Activated T-helper 1 cell treated with anti-CD3 and anti-CD28 coated beads, Interleukin-12 subunit alpha, Interleukin-12 subunit beta, Interleukin-2, Interleukin-4 antibody, amounts not matched to agents 30 ng/mL and 10 ng/mL and 1 ng/mL, durations not matched to agents 14 hours and 24 hours and 36 hours (primary cell): ENCODE measurements at regions not wholly inside any gene's neighbourhood (a gene's known extent, or its start where the extent isn't known, plus 50 kb on each side); places are given as distances from the start of the nearest gene placed in this dataset.

Experiments used
- DNase-seq: peaks from one replicate; pipeline ENCODE4 v3.0.0; 2021; ENCODE audit warnings: low spot score
- H3K27ac Mint-ChIP-seq: one replicate; pipeline ENCODE4 v1.8.0; 2021; ENCODE audit warnings: mild to moderate bottlenecking, mixed read lengths
- H3K27me3 Mint-ChIP-seq: one replicate; pipeline ENCODE4 v1.8.0; 2022; ENCODE audit warnings: mild to moderate bottlenecking, moderate library complexity, mixed read lengths; ENCODE audit not compliant: insufficient read depth
- H3K36me3 Mint-ChIP-seq: one replicate; pipeline ENCODE4 v1.8.0; 2021; ENCODE audit warnings: low read depth, mixed read lengths
- H3K4me1 Mint-ChIP-seq: one replicate; pipeline ENCODE4 v1.8.0; 2021; ENCODE audit warnings: low read depth, mixed read lengths
- H3K4me3 Mint-ChIP-seq: one replicate; pipeline ENCODE4 v1.8.0; 2021; ENCODE audit warnings: mild to moderate bottlenecking, moderate library complexity, mixed read lengths
- H3K9me3 Mint-ChIP-seq: one replicate; pipeline ENCODE4 v1.8.0; 2021; ENCODE audit warnings: mixed read lengths
- intact Hi-C: fragments of 100-400 bp; cut with micrococcal nuclease; formaldehyde crosslinking; loops from one replicate; pipeline ENCODE4 v1.15.1; 2024

DNA sequence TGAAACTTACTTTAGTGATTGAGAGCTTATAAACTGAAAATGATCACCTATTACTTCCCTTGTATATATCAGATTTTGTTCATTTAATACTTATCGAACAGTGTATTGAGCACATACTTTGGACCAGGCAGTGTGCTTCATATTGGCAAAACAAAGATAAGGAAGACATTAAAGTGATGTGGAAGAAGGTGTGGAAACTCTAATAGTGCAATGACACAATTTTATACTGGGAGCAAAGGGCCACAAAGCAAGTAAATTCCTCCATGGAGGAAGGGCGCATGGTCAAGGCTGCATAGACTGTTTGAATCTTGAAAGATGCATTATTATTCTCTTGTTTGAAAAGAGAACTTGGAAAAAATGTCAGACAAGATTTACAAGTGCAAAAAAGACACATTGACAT lies 936.5 kb upstream of the DDX18 start:
- Mint-ChIP-seq H3K27ac (no peak overlapping the region), H3K9me3 (peaks cover 4% of the 10 kb centered on the region), H3K27me3 (no peaks in the 10 kb centered on the region), H3K4me3 (no peak overlapping the region), H3K36me3 (no peaks in the 10 kb centered on the region), H3K4me1 (no peaks in the 10 kb centered on the region)
- no peak for DNase-seq
- intact Hi-C loops, result no loop called here

DNA sequence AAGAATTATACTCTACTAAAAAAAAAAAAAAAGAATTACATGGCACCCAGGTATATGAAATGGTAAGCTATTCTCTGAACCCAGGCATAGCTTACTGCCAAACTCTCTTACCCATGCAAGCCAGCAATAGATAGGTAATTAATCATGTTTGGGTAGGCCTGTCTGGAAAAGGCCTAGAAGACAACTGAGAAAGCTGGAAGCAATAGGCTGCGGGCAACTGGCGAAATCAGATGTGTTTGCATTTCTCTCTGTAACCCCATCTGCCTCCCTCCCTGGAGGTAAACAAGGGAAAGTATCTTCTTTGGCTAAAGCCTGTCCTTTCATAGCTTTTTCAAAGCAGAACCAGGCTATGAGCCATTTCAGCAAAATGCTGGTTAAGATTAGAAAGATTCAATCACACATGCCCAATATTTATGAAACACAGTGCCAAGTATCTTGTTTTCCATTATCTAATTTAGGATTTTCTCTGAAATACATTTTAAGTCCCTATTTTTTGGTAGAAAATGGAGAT lies 934.8 kb upstream of the DDX18 start:
- no peak for DNase-seq
- H3K9me3 Mint-ChIP-seq, result peaks cover 6% of the 10 kb centered on the region
- H3K4me1 Mint-ChIP-seq, result no peaks in the 10 kb centered on the region
- no peaks in the 10 kb centered on the region for H3K27me3 Mint-ChIP-seq
- intact Hi-C loops, result no loop called here
- H3K36me3 Mint-ChIP-seq, result no peaks in the 10 kb centered on the region
- H3K27ac Mint-ChIP-seq, result no peak overlapping the region
- no peak overlapping the region for H3K4me3 Mint-ChIP-seq

DNA sequence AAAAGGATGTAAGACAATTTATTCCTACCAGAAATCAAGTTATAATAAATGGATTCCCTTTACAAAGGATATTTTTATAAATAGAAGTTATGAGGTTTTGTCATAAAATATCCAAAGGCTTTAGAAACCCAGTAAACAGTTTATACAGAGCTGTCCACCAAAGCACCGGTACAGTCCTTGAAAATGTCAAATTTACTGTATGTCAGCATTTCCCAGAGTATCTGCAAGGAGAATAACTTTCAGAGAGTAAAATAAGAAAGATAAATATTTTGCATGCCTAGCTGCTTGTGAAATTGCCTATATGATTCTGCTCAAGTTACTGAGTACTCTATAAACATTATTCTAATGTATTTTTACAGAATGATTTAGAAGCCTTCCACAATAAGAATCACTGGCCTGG lies 923.3 kb upstream of the DDX18 start:
- intact Hi-C loops, result no loop called here
- H3K4me1 Mint-ChIP-seq, result no peaks in the 10 kb centered on the region
- no peaks in the 10 kb centered on the region for H3K27me3 Mint-ChIP-seq
- H3K36me3 Mint-ChIP-seq, result no peaks in the 10 kb centered on the region
- H3K4me3 Mint-ChIP-seq, result no peak overlapping the region
- H3K27ac Mint-ChIP-seq, result no peak overlapping the region
- peaks cover 23% of the 10 kb centered on the region for H3K9me3 Mint-ChIP-seq
- no peak for DNase-seq

DNA sequence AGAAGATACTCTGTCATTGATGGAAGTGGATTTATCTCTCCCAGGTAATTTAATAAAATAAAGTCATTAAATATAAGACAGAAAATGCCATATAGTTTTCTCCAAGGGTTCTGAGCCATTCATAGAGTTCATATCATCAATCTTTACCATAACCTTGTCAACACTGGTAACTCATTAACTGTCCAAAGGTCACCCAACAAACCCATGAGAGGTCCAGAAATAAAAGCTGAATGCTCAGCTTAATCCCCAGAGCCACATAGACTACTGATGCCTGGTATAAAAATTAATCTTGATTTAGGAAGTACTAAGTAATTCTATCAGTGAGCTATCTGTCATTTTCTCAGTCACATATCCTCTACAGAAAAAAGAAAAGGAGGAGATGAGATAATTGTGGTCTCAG lies 903.0 kb upstream of the DDX18 start:
- H3K9me3 Mint-ChIP-seq, result peaks cover 7% of the 10 kb centered on the region
- H3K4me1 Mint-ChIP-seq, result no peaks in the 10 kb centered on the region
- no peaks in the 10 kb centered on the region for H3K36me3 Mint-ChIP-seq
- H3K27ac Mint-ChIP-seq, result no peak overlapping the region
- H3K4me3 Mint-ChIP-seq, result no peak overlapping the region
- H3K27me3 Mint-ChIP-seq, result no peaks in the 10 kb centered on the region
- intact Hi-C loops, result no loop called here
- DNase-seq, result no peak

DNA sequence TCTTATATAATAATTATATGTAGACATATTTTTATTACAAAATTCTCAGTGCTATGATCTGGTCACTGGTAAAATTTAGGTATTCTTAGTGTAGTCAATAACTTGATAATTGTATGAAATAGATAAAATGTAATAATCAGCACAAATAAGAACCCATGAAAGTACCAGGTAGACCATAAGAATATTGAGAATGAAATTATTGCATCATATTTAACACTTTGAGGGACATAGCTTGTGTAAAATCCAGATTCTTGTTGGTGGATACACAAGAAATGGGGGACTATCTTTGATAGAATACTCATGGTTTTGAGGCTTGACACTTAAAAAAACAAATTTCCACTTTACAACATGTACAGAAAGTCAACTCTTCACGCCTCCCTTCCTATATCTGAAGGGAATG lies 898.8 kb upstream of the DDX18 start:
- H3K27me3 Mint-ChIP-seq, result no peaks in the 10 kb centered on the region
- no peaks in the 10 kb centered on the region for H3K4me1 Mint-ChIP-seq

DNA sequence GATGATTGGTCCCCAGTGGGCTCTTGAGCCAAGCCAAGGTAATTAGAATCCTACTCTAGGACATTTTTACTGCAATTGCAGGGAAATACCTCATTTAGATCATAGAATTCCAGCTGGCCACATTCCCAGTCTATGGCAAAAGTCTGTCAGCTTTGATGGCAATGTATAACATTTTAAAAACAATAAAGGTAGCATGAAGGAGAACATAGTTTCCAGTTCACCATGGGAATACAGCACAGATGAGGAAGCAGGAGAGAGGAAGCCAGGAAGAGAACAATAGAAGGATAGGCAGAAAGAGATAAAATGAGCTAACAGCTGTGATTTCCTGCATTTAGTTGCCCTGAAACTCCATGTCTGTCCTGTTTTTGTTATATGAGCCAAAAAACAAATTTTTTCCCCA lies 897.3 kb upstream of the DDX18 start:
- no peak for DNase-seq
- intact Hi-C loops, result no loop called here
- Mint-ChIP-seq H3K9me3 (no peaks in the 10 kb centered on the region), H3K27ac (no peak overlapping the region), H3K27me3 (no peaks in the 10 kb centered on the region), H3K36me3 (no peaks in the 10 kb centered on the region), H3K4me3 (no peak overlapping the region), H3K4me1 (no peaks in the 10 kb centered on the region)

More for the DNA sequence above, 898.8 kb upstream of the DDX18 start:
- no peak for DNase-seq
- no peak overlapping the region for H3K27ac Mint-ChIP-seq
- H3K9me3 Mint-ChIP-seq, result no peaks in the 10 kb centered on the region
- H3K4me3 Mint-ChIP-seq, result no peak overlapping the region
- H3K36me3 Mint-ChIP-seq, result no peaks in the 10 kb centered on the region
- intact Hi-C loops, result no loop called here

DNA sequence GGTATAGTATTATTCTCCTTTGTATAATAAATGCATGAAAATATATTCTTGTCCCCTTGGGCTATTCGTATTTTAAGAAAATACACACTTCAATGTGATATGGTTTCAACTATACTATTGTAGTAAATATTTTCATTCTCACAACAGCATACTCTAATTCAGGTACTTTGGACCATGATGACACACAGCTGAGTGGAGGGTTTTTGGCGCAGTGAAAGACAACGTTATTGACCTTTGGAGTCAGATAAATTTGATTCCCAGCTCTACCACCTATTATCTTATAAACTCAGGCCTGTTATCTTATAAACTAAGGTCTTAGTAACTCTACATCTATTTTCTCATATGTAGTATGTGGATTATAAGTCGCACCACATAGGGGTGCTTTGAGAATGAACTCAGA lies 895.9 kb upstream of the DDX18 start:
- no peaks in the 10 kb centered on the region for H3K27me3 Mint-ChIP-seq
- H3K36me3 Mint-ChIP-seq, result no peaks in the 10 kb centered on the region
- no peaks in the 10 kb centered on the region for H3K9me3 Mint-ChIP-seq
- H3K27ac Mint-ChIP-seq, result no peak overlapping the region
- no peak overlapping the region for H3K4me3 Mint-ChIP-seq
- no peak for DNase-seq
- intact Hi-C loops, result no loop called here
- no peaks in the 10 kb centered on the region for H3K4me1 Mint-ChIP-seq

DNA sequence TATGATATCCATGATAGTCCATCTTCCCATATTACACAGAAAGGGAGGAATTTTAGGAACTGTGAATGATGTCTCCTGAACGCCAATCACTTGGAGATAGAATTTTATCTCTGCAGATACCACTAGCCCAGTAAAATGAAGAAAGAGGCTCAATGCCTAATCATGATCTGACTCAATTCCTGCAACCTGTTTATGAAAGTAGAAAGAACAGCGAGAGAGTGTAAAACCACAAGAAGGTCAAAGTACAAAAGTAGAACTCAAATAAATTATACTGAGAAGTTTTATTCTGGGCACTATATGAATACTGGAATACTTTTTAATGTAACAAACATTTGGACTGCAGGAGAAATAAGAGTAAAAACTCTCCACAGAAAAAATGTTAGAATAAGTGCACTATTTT lies 892.1 kb upstream of the DDX18 start:
- H3K4me3 Mint-ChIP-seq, result no peak overlapping the region
- DNase-seq, result no peak
- H3K36me3 Mint-ChIP-seq, result no peaks in the 10 kb centered on the region
- H3K4me1 Mint-ChIP-seq, result no peaks in the 10 kb centered on the region
- H3K27ac Mint-ChIP-seq, result no peak overlapping the region
- peaks cover 4% of the 10 kb centered on the region for H3K9me3 Mint-ChIP-seq
- intact Hi-C loops, result no loop called here
- no peaks in the 10 kb centered on the region for H3K27me3 Mint-ChIP-seq

DNA sequence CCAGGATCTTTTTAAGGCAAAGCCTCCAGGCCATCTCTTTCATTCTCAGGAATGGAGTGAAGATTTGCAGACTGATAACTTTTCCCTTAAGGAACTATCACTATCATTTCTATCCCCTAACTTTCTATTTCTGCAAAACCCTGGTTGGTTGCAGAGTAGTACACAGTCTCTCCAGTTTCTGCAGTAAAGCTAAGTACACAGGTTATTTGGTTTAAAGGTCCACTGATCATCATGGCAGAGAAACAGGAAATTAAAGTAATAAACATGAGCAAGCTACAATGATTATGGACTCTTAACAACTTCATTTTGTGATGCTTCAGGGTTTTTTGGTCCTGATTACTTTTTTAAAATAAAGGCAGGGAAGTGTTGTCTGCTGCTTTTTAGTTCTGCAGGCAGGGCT lies 890.0 kb upstream of the DDX18 start:
- H3K4me1 Mint-ChIP-seq, result no peaks in the 10 kb centered on the region
- no peak overlapping the region for H3K27ac Mint-ChIP-seq
- H3K4me3 Mint-ChIP-seq, result no peak overlapping the region
- no peak for DNase-seq
- peaks cover 7% of the 10 kb centered on the region for H3K9me3 Mint-ChIP-seq
- H3K36me3 Mint-ChIP-seq, result no peaks in the 10 kb centered on the region
- intact Hi-C loops, result no loop called here
- no peaks in the 10 kb centered on the region for H3K27me3 Mint-ChIP-seq

DNA sequence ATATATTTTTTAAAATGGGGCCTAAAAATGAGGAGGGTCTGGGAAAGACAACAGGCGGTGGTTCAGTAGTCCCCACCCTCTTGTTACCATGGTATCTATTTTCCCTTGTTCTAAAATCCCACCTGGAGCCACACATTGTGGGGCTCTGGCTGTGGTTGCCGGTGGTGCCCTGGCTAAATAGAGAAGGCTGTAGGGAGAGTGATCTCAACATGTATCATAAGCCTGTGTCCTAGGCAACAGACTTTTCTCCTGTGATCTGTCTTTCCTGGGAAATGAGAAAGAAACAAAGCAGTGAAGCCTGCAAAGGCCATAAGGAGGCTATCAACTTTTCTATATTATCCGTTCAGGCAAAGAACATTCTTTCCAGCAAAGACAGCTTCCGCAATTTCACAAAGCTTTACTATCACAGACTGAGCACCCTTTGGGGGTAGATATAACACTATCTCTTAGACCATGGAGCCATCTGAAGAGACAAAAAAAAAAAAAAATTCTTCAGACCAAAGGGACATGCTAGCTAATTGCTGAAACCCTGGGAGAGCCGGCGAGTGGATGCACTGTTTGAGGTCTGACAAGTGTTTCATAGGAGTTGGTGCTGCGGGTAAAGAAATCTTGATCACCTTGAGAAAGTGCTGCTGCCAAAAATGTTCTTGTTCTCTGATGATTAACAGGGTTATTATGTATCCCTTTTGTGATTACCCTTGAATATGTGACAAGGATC lies 879.2 kb upstream of the DDX18 start:
- H3K36me3 Mint-ChIP-seq, result no peaks in the 10 kb centered on the region
- peaks cover 9% of the 10 kb centered on the region for H3K9me3 Mint-ChIP-seq
- H3K4me1 Mint-ChIP-seq, result no peaks in the 10 kb centered on the region
- intact Hi-C loops, result no loop called here
- H3K27ac Mint-ChIP-seq, result no peak overlapping the region
- no peak for DNase-seq
- H3K27me3 Mint-ChIP-seq, result no peaks in the 10 kb centered on the region
- H3K4me3 Mint-ChIP-seq, result no peak overlapping the region

DNA sequence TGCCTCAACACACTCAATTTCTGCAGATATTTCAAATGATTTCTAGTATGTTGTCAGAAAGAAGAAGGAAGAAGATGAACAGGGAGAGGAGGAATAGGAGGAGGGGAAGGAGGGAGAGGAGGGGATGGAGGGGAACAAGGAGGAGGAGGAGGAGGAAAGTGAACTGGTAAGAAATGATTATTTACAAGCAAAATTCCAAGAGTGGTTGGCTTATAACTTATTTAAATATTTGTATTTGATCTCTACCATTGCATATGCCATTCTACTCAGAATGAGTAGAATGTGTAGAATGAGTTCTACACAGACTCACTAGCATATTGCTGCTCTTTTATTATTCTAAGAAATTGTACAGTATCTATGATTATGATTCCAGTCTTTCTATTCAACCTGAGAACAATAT lies 866.2 kb upstream of the DDX18 start:
- Mint-ChIP-seq H3K4me3 (no peak overlapping the region), H3K36me3 (no peaks in the 10 kb centered on the region), H3K4me1 (no peaks in the 10 kb centered on the region), H3K27me3 (no peaks in the 10 kb centered on the region), H3K9me3 (peaks cover 12% of the 10 kb centered on the region), H3K27ac (no peak overlapping the region)
- intact Hi-C loops, result no loop called here
- no peak for DNase-seq

DNA sequence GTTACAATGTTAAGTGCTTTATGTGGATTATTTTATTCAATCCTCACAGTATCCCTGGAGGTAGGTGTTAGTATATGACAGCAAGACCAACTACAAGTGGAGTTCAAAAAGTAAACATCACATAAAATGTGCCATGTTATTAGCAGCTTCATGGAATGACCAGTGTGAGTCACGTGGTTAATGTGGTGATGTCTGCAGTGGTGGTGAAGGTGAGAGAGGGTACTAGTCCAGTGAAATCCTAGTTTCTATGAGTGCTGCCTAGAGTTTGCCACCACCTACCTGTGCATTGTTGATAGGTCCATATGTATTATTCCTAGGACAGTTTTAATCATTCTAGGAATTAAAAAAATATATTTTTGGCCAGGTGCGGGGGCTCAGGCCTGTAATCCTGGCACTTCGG lies 865.2 kb upstream of the DDX18 start:
- H3K4me1 Mint-ChIP-seq, result no peaks in the 10 kb centered on the region
- no peaks in the 10 kb centered on the region for H3K36me3 Mint-ChIP-seq
- intact Hi-C loops, result no loop called here
- H3K27ac Mint-ChIP-seq, result no peak overlapping the region
- no peak overlapping the region for H3K4me3 Mint-ChIP-seq
- no peaks in the 10 kb centered on the region for H3K27me3 Mint-ChIP-seq
- peaks cover 12% of the 10 kb centered on the region for H3K9me3 Mint-ChIP-seq
- no peak for DNase-seq

DNA sequence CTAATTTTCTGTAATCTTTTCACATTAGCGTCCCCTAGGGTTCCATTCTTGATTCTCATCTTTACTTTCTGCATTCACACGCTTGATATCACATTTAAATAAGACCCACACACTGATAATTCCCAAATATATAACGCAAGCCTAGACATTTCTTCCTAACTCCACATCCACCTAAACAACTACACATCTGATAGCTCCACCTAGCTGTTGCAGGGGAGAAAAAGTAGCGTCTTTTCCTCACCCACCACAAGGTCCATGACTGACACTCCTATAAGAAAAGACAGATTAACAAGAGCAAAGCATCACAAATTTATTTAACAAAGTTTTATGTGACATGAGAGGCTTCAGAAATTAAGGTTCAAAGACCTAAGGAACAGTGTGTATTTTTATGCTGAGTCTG lies 862.2 kb upstream of the DDX18 start:
- no peaks in the 10 kb centered on the region for H3K36me3 Mint-ChIP-seq
- H3K9me3 Mint-ChIP-seq, result peaks cover 17% of the 10 kb centered on the region
- no peaks in the 10 kb centered on the region for H3K27me3 Mint-ChIP-seq
- intact Hi-C loops, result no loop called here
- H3K4me3 Mint-ChIP-seq, result no peak overlapping the region
- no peak for DNase-seq
- no peak overlapping the region for H3K27ac Mint-ChIP-seq
- no peaks in the 10 kb centered on the region for H3K4me1 Mint-ChIP-seq

DNA sequence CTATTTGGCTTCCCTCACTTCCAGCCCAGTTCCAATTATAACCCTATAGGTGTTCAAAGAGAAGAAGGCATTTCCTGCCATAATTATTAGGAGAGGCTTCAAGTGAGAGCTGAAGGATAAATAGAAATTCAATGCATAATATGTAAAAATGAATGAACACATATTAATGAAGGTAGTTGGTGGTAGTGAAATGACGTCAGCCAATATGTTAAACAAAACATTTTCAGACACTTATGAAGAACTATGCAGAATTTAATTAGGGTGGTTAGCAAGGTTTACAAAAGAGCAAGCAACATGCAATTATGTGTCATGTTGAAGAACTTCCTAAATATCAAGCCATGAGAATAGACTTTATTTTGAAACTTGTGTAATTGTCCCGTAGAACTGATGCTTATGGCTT lies 858.8 kb upstream of the DDX18 start:
- H3K4me1 Mint-ChIP-seq, result no peaks in the 10 kb centered on the region
- H3K27ac Mint-ChIP-seq, result no peak overlapping the region
- no peak overlapping the region for H3K4me3 Mint-ChIP-seq
- peaks cover 25% of the 10 kb centered on the region for H3K9me3 Mint-ChIP-seq
- DNase-seq, result no peak
- H3K36me3 Mint-ChIP-seq, result no peaks in the 10 kb centered on the region
- no peaks in the 10 kb centered on the region for H3K27me3 Mint-ChIP-seq
- intact Hi-C loops, result no loop called here
